Heart left ventricle (tissue), 13 donors: ENCODE measurements at regions not wholly inside any gene's neighbourhood (a gene's known extent, or its start where the extent isn't known, plus 50 kb on each side); places are given as distances from the start of the nearest gene placed in this dataset.

ENCODE experiments used
- CTCF ChIP-seq, 12 donors: fragments of 200-600 bp; sonication (generic) in 4 of 12; IDR thresholded peaks; one replicate each; pipeline versions ENCODE4 v1.5.0 to v1.8.0; 2018 to 2022; ENCODE audit warnings: antibody characterized with exemption in 12 of 12, mild to moderate bottlenecking in 5 of 12
- POLR2A ChIP-seq, 2 donors: fragments of 450-650 bp; IDR thresholded peaks; one replicate each; pipeline ENCODE4 v1.6.1; 2017; ENCODE audit warnings: antibody characterized with exemption in 2 of 2, mild to moderate bottlenecking in 2 of 2, moderate library complexity in 2 of 2
- donor health status: ischemic (EF 13 %, LVEDD 7.1; RV severe dilation, severe dysfunction).
- donor health status: DM: no; HTN: yes; CAD: no.
- donor health status: DM: no; HTN: no; CAD: no.
- donor health status: ischemic (EF 25% LVEDD 6.9; RV normal size, moderate dysfunction).
- donor health status: ischemic (EF 25% LVEDD 5.7; RV mildly dilated, moderate dysfunction).
- donor health status: ischemic (EF 35%, LVEDD 5.7; RV mildly dilated, moderate dysfunction).
- donor health status: nonischemic (EF 11% LVEDD 7.7; RV severe dilation, severe dysfunction).
- donor health status: DM: yes; HTN: yes; CAD: no.
- donor health status: PGD.
- donor health status: ischemic (EF 29% LVEDD 5.4; RV normal size, mild dysfunction).
- donor health status: nonischemic (EF 23%, LVEDD 6.1; RV moderate dilation, normal function).

GRCh38 chr3:118466795-118467330 lies 567.8 kb downstream of the IGSF11 start:
- TF ChIP-seq CTCF (IDR thresholded peaks at IDR 0.05) (no peak), POLR2A (IDR thresholded peaks at IDR 0.05) (no peak)
